ENCODE measurements at regions not wholly inside any gene's neighbourhood (a gene's known extent, or its start where the extent isn't known, plus 50 kb on each side); places are given as distances from the start of the nearest gene placed in this dataset.

DNA sequence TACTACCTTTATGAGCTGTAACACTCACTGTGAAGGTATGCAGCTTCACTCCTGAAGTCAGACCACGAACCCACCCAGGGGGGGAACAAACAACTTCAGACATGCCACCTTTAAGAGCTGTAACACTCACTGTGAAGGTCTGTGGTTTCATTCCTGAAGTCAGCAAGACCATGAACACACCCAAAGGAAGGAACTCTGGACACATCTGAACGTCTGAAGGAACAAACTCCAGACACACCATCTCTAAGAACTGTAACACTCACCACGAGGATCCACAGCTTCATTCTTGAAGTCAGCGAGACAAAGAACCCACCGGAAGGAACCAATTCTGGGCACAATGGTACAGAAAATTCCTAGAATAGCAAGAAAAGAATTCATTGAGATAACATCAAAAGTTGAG, 1796.5 kb upstream of the MIR17HG start:
- no peak for TF ChIP-seq GABPA (IDR thresholded peaks at IDR 0.05; ENCODE audit: low read depth)
- TF ChIP-seq SPI1 (IDR thresholded peaks at IDR 0.05; ENCODE audit: borderline replicate concordance, low read depth) = no peak
- no peak for DNase-seq (ENCODE audit: low read depth in 1 of 2, low spot score in 1 of 2)
- Histone ChIP-seq H3K27ac (replicated peaks) (no peak overlapping the region), H3K4me3 (replicated peaks; ENCODE audit: insufficient read depth, low read length) (no peak overlapping the region), H3K27me3 (ENCODE audit: insufficient read depth, poor library complexity, severe bottlenecking) (no peaks in the 10 kb centered on the region)

DNA sequence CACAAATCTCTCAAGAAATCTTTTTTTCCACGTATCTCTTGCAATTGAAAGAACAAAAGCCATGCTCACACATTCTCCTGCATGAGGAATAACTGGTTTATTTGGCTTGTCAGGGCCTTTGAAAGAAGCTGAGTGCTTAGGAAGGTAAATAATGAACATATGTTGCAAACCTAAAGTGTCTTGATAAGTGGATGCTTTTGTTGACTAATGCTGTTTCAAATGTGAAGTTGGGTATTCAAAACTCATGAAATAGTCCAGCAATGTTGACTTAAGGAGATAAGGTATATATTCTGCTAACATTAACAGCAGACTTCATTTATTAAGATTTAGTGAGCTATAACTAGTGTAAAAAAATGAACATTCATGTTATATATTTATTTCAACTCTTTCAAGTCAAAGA, 1792.7 kb upstream of the MIR17HG start:
- Histone ChIP-seq H3K27me3 (ENCODE audit: insufficient read depth, poor library complexity, severe bottlenecking) (no peaks in the 10 kb centered on the region), H3K4me3 (replicated peaks; ENCODE audit: insufficient read depth, low read length) (no peak overlapping the region), H3K27ac (replicated peaks) (no peak overlapping the region)
- no peak for TF ChIP-seq SPI1 (IDR thresholded peaks at IDR 0.05; ENCODE audit: borderline replicate concordance, low read depth)
- no peak for TF ChIP-seq POLR2AphosphoS5 (IDR thresholded peaks at IDR 0.05; ENCODE audit: low read depth)
- TF ChIP-seq, protein P1, sequence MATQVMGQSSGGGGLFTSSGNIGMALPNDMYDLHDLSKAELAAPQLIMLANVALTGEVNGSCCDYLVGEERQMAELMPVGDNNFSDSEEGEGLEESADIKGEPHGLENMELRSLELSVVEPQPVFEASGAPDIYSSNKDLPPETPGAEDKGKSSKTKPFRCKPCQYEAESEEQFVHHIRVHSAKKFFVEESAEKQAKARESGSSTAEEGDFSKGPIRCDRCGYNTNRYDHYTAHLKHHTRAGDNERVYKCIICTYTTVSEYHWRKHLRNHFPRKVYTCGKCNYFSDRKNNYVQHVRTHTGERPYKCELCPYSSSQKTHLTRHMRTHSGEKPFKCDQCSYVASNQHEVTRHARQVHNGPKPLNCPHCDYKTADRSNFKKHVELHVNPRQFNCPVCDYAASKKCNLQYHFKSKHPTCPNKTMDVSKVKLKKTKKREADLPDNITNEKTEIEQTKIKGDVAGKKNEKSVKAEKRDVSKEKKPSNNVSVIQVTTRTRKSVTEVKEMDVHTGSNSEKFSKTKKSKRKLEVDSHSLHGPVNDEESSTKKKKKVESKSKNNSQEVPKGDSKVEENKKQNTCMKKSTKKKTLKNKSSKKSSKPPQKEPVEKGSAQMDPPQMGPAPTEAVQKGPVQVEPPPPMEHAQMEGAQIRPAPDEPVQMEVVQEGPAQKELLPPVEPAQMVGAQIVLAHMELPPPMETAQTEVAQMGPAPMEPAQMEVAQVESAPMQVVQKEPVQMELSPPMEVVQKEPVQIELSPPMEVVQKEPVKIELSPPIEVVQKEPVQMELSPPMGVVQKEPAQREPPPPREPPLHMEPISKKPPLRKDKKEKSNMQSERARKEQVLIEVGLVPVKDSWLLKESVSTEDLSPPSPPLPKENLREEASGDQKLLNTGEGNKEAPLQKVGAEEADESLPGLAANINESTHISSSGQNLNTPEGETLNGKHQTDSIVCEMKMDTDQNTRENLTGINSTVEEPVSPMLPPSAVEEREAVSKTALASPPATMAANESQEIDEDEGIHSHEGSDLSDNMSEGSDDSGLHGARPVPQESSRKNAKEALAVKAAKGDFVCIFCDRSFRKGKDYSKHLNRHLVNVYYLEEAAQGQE (IDR thresholded peaks at IDR 0.05; ENCODE audit: insufficient replicate concordance, low read depth) = no peak
- TF ChIP-seq, protein P2, sequence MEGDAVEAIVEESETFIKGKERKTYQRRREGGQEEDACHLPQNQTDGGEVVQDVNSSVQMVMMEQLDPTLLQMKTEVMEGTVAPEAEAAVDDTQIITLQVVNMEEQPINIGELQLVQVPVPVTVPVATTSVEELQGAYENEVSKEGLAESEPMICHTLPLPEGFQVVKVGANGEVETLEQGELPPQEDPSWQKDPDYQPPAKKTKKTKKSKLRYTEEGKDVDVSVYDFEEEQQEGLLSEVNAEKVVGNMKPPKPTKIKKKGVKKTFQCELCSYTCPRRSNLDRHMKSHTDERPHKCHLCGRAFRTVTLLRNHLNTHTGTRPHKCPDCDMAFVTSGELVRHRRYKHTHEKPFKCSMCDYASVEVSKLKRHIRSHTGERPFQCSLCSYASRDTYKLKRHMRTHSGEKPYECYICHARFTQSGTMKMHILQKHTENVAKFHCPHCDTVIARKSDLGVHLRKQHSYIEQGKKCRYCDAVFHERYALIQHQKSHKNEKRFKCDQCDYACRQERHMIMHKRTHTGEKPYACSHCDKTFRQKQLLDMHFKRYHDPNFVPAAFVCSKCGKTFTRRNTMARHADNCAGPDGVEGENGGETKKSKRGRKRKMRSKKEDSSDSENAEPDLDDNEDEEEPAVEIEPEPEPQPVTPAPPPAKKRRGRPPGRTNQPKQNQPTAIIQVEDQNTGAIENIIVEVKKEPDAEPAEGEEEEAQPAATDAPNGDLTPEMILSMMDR (IDR thresholded peaks at IDR 0.05; ENCODE audit: insufficient read depth, low read length) = no peak
- TF ChIP-seq GABPA (IDR thresholded peaks at IDR 0.05; ENCODE audit: low read depth) = no peak
- DNase-seq (ENCODE audit: low read depth in 1 of 2, low spot score in 1 of 2) = no peak

DNA sequence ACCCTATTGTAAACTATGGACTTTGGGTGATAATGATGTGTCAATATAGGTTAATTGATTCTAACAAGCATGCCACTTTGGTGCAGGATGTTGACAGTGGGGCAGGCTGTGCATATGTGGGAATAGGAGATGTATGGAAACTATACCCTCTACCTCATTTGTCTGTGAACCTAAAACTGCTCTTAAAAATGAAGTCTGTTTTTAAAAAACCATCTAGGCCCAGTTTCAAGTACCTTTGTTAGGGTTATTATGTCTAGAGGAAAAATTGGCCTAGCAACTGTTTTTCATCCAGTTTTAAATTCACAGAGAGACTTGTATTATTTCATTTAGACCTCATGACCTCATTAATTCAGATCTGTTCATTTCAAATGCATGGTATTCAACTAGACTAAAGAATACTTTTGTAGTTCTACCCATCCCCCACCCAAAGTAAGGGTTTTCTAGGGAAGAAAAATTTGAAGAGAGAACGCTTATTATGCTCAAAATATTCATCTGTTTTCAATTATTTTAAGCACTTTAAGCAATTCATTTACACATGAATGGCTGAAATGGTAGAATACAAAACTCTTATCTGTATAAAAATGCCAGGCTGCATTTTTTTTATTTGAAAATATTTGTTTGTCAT, 1781.9 kb upstream of the MIR17HG start:
- TF ChIP-seq POLR2AphosphoS5 (IDR thresholded peaks at IDR 0.05; ENCODE audit: low read depth) (no peak), SPI1 (IDR thresholded peaks at IDR 0.05; ENCODE audit: borderline replicate concordance, low read depth) (no peak), GABPA (IDR thresholded peaks at IDR 0.05; ENCODE audit: low read depth) (no peak)
- TF ChIP-seq, protein P1 (IDR thresholded peaks at IDR 0.05; ENCODE audit: insufficient replicate concordance, low read depth) = no peak
- TF ChIP-seq, protein P2 (IDR thresholded peaks at IDR 0.05; ENCODE audit: insufficient read depth, low read length) = no peak
- Histone ChIP-seq H3K27ac (replicated peaks) (no peak overlapping the region), H3K27me3 (ENCODE audit: insufficient read depth, poor library complexity, severe bottlenecking) (no peaks in the 10 kb centered on the region), H3K4me3 (replicated peaks; ENCODE audit: insufficient read depth, low read length) (no peak overlapping the region)
- no peak for DNase-seq (ENCODE audit: low read depth in 1 of 2, low spot score in 1 of 2)

DNA sequence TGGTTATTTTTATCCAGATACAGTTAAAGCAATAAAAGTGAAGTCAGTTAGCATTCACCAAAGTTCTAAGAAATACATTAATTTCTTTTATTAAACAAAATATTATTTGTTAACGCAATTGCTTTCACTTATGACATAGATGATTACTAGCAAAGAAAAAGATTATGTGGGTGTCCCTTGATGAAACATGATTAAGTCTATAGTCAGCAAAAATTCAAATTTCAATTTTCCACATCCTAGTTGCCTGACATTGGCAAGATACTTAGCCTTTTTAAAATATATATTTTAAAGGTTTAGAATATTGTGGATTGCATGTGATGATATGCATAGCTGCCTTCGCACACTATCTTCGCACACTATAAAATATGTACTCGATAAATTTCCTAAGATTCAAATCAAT, 1780.5 kb upstream of the MIR17HG start:
- no peak for TF ChIP-seq POLR2AphosphoS5 (IDR thresholded peaks at IDR 0.05; ENCODE audit: low read depth)
- TF ChIP-seq, protein P2 (IDR thresholded peaks at IDR 0.05; ENCODE audit: insufficient read depth, low read length) = no peak
- TF ChIP-seq, protein P1 (IDR thresholded peaks at IDR 0.05; ENCODE audit: insufficient replicate concordance, low read depth) = no peak
- no peak for TF ChIP-seq GABPA (IDR thresholded peaks at IDR 0.05; ENCODE audit: low read depth)
- TF ChIP-seq SPI1 (IDR thresholded peaks at IDR 0.05; ENCODE audit: borderline replicate concordance, low read depth) = no peak
- Histone ChIP-seq H3K27me3 (ENCODE audit: insufficient read depth, poor library complexity, severe bottlenecking) (no peaks in the 10 kb centered on the region), H3K4me3 (replicated peaks; ENCODE audit: insufficient read depth, low read length) (no peak overlapping the region), H3K27ac (replicated peaks) (no peak overlapping the region)
- no peak for DNase-seq (ENCODE audit: low read depth in 1 of 2, low spot score in 1 of 2)
